ENCODE measurements at regions not wholly inside any gene's neighbourhood (a gene's known extent, or its start where the extent isn't known, plus 50 kb on each side); places are given as distances from the start of the nearest gene placed in this dataset.

- TF ChIP-seq CTCF (IDR thresholded peaks at IDR 0.05) (no peak), REST (IDR thresholded peaks at IDR 0.05; ENCODE audit: low read depth, low read length) (no peak), MAX (IDR thresholded peaks at IDR 0.05; ENCODE audit: low read depth) (no peak), CHD2 (IDR thresholded peaks at IDR 0.05; ENCODE audit: low read length, partially characterized antibody) (no peak)
Observed at GRCh38 chr13:75195495-75196146, 286.3 kb downstream of the TBC1D4 start.
